ENCODE measurements at regions not wholly inside any gene's neighbourhood (a gene's known extent, or its start where the extent isn't known, plus 50 kb on each side); places are given as distances from the start of the nearest gene placed in this dataset.

DNA sequence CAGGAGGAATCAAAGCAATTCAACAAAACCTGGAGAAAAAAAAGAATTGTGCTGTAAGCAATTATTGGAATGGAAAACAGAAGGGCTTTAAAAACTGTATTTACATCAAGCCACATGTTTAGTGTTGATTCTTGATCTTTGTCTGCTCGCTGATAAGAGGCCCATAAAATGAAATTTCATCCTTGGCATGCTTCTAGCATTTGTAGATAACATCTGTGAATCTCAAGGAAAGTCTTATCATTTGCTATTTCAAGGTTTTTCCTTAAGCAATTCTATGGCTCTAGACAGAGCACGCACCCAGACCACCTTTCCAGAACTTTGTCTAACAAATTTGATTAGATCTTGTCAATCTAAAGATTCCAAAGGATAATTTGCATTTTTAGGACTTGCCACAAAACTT lies 181.0 kb upstream of the FGGY start:
- H3K4me1 ChIP-seq (ENCODE audit: insufficient read depth, low read length), result peaks cover 26% of the 10 kb centered on the region
- H3K9ac ChIP-seq (ENCODE audit: low read depth, low read length), result no peak overlapping the region
- H3K36me3 ChIP-seq (ENCODE audit: insufficient read depth, low read length), result no peaks in the 10 kb centered on the region
- H3K9me3 ChIP-seq (ENCODE audit: control insufficient read depth, insufficient read depth, low read length), result no peaks in the 10 kb centered on the region

DNA sequence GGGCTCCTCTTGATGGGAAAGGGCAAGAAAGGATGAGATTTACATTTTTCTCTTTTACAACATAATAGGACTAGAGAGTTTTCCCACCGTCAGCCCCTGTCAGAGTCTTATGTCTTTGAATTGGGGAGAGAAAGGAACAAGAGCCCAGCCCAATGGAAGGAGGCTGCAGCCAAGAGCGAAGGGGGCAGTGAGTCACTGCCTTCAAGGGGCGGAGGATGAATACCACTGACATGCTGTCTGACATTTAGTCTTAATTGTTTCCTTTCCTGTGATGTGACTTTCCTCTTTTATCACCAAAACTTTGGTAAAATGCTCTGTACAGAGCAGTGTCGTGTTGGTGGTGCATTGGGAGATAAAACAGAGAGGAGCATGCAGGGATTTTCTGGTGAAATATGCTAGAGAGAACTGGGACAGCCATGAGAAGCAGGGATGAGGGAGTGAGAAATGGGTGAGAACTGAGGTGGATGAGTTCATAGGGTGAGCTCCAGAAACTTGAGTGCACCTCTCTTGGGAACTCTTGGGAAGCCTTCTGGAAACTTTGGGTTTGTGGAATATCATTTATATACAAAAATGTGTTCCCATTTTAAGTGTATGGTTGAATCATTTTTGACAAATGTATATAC lies 179.9 kb upstream of the FGGY start:
- Histone ChIP-seq H3K9me3 (ENCODE audit: control insufficient read depth, insufficient read depth, low read length) (no peaks in the 10 kb centered on the region), H3K36me3 (ENCODE audit: insufficient read depth, low read length) (no peaks in the 10 kb centered on the region), H3K9ac (ENCODE audit: low read depth, low read length) (no peak overlapping the region), H3K4me1 (ENCODE audit: insufficient read depth, low read length) (peaks cover 26% of the 10 kb centered on the region)

DNA sequence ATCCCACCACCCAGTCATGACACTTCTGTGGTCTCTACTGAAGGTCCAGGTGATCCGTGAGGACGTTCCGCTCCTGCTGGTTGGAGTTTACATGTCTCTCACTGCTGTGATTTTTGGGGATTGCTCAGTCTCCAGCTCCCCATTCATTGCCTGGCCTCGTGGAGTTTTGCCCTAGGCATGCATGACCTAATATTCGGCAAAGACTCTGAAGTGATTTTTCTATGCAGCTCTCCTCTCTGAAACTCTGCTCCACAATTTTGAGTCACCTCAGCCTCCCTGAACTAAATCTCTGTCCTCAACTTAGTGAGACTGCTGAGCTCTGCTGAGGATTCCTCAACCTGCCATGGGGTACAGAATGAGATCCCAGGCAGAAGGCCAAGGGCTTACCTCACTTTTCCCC lies 174.4 kb upstream of the FGGY start:
- Histone ChIP-seq H3K4me1 (ENCODE audit: insufficient read depth, low read length) (peaks cover 4% of the 10 kb centered on the region), H3K9ac (ENCODE audit: low read depth, low read length) (no peak overlapping the region), H3K36me3 (ENCODE audit: insufficient read depth, low read length) (no peaks in the 10 kb centered on the region), H3K9me3 (ENCODE audit: control insufficient read depth, insufficient read depth, low read length) (no peaks in the 10 kb centered on the region)

DNA sequence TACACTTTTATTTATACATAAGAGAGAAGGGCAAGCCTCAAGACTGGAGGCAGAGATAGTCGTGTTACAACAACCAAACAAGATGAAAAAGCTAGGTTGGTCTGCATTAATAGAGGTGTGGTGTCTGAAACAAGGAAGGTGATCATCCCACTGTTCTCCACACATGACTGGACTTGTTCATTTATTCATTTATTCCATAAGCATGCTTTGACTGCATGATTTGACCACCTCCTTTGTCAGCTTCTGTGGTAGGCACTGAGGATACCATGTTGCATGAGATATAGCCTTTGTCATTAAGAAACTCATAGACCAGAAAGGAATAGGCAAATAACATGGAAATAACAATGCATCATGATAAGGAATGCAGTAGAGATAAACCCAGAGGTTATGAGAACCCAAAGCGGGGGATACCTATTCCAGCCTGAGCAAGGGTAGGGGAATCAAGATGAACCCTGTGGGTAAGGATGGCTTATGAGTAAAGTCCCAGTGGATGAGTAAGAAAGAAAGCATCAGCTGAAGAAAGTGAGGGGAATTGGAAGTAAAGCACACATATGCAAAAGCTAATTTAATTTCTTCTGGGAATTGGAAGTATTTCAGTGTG lies 173.7 kb upstream of the FGGY start:
- Histone ChIP-seq H3K36me3 (ENCODE audit: insufficient read depth, low read length) (no peaks in the 10 kb centered on the region), H3K9ac (ENCODE audit: low read depth, low read length) (no peak overlapping the region), H3K4me1 (ENCODE audit: insufficient read depth, low read length) (peaks cover 9% of the 10 kb centered on the region), H3K9me3 (ENCODE audit: control insufficient read depth, insufficient read depth, low read length) (no peaks in the 10 kb centered on the region)

DNA sequence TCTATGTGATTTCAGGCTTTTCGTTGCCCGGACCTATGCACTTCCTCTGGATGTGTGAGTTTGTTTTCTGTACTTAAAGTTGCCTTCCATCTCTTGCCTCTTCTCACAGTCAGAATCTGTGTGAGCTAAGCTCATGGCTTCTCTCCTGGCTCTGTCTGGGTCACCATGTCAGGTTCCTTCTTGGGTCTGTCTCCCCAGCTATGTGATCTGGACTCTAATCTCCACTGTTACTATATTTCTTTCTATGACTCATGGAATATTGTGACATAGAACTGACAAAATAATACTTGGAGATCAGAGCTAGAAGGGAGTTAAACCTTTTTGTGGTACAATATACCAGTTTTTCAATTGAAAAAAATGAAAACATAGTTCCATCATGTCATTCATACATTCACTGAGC lies 172.7 kb upstream of the FGGY start:
- no peaks in the 10 kb centered on the region for H3K9me3 ChIP-seq (ENCODE audit: control insufficient read depth, insufficient read depth, low read length)
- H3K4me1 ChIP-seq (ENCODE audit: insufficient read depth, low read length), result peaks cover 18% of the 10 kb centered on the region
- H3K36me3 ChIP-seq (ENCODE audit: insufficient read depth, low read length), result no peaks in the 10 kb centered on the region
- H3K9ac ChIP-seq (ENCODE audit: low read depth, low read length), result no peak overlapping the region

DNA sequence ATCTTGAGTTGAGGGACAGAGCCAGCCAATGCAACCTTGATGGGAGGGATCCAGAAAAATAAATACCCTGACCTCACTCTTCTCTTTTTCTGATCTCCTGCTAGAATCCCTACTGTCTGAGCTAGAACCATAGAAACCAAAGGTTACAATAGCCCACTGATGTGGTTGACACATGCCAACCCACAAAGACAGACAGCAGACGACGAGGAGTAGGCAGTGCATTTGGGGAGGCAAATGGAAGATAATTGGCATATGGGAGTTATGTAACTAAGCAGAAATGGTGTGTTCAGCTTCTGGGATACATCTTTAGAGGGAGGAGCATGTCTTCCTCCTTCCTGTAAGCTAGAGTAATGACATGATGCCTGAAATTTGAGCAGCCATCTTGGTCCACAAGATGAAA lies 171.7 kb upstream of the FGGY start:
- H3K9me3 ChIP-seq (ENCODE audit: control insufficient read depth, insufficient read depth, low read length), result peaks cover 3% of the 10 kb centered on the region; the same call in 1 of the 2 replicates
- no peak overlapping the region for H3K9ac ChIP-seq (ENCODE audit: low read depth, low read length)
- no peaks in the 10 kb centered on the region for H3K36me3 ChIP-seq (ENCODE audit: insufficient read depth, low read length)
- H3K4me1 ChIP-seq (ENCODE audit: insufficient read depth, low read length), result peaks cover 22% of the 10 kb centered on the region

DNA sequence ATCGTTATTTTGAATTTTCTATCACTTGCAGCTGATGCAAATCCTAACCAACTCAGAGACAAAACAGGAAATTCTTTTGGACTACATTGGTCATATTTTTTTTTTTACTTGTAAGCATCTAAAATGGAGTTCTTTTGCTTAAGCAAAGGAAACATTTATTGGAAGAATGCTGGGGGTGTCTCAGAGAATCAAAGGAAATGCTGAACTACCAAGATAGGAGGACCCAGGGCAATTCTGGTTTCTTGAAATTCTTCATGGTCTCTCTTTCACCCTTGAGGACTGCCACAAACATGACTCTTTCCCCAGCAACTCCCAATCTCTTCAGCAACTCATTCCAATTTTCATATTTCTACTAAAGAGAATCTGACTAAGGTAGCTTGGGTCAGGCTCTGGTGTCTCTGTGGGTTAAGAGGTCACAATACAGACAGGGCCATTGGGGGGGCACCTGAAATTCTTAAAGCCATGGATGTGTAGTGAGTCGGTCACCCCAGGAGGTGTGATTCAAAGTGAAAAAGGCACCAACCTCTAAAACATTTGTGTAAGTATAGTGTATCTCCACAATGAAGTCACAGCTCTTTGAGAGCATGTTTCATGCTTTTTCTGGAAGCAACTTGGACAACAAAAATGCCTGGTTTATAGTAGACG lies 171.1 kb upstream of the FGGY start:
- H3K9me3 ChIP-seq (ENCODE audit: control insufficient read depth, insufficient read depth, low read length), result peaks cover 3% of the 10 kb centered on the region; the same call in 1 of the 2 replicates
- no peaks in the 10 kb centered on the region for H3K36me3 ChIP-seq (ENCODE audit: insufficient read depth, low read length)
- no peak overlapping the region for H3K9ac ChIP-seq (ENCODE audit: low read depth, low read length)
- peaks cover 22% of the 10 kb centered on the region for H3K4me1 ChIP-seq (ENCODE audit: insufficient read depth, low read length)

DNA sequence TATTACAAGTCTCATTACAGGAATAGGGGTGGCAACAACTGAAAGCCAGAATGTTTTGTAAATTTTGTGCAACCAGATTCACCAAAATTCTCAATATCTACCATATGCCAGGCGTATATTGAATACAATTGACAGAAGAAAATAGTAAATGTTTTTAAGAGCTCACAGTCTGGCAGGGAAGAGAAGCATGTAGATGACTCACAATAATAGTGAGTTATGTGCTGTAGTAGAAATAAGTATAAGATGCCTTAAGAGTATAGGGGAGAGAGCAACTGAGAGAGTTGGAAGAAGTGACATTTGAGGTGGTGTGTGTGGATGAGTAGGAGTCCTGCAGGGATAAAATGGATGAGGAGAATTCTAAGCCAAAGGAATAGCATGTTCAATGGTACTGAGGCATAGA lies 170.5 kb upstream of the FGGY start:
- Histone ChIP-seq H3K9me3 (ENCODE audit: control insufficient read depth, insufficient read depth, low read length) (peaks cover 3% of the 10 kb centered on the region; the same call in 1 of the 2 replicates), H3K36me3 (ENCODE audit: insufficient read depth, low read length) (no peaks in the 10 kb centered on the region), H3K9ac (ENCODE audit: low read depth, low read length) (no peak overlapping the region), H3K4me1 (ENCODE audit: insufficient read depth, low read length) (peaks cover 22% of the 10 kb centered on the region)

DNA sequence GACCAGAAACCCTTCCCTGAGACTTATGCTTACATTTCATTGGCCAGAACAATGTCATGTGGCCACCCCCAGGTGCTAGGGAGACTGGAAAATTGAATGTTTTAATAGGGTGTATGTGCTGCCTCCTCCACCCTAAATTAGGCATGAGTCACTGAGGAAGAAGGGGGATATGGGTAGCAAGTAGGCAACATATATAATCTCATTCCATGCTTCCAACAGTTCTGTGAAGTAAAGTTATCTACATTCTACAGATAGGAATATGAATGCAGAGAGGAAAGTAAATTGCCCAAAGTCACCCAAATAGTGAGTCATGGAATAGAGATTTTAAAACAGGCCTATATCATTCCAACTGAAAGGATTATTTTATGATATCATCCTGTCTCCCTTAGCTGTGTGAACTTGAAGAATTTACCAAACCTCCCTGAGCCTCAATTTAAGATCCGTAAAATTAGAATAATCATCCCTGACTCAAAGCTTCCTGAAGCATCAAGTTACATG lies 168.6 kb upstream of the FGGY start:
- no peak overlapping the region for H3K9ac ChIP-seq (ENCODE audit: low read depth, low read length)
- H3K4me1 ChIP-seq (ENCODE audit: insufficient read depth, low read length), result peaks cover 28% of the 10 kb centered on the region
- peaks cover 3% of the 10 kb centered on the region; the same call in 1 of the 2 replicates for H3K9me3 ChIP-seq (ENCODE audit: control insufficient read depth, insufficient read depth, low read length)
- no peaks in the 10 kb centered on the region for H3K36me3 ChIP-seq (ENCODE audit: insufficient read depth, low read length)

DNA sequence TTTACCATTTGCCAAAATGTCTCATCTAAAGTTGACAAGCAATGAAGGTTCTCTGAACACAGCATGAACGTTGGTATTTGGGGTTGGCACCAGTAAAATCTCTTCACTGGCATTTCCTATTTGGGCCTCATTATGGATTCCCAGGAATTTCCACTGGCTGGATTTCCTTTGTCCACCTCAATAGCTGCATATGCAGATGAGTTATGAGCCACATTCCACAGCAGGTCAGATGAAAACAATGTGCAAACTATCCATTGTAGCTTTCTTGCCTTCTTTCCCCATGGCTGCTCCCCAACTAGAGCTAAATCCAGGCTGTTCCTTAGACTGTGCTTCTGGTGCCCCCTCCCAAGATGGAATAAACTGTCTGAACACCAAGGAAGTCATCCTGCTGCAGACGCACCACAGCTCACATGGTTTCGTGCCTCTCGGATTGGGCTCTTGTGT lies 168.1 kb upstream of the FGGY start:
- no peaks in the 10 kb centered on the region for H3K36me3 ChIP-seq (ENCODE audit: insufficient read depth, low read length)
- no peak overlapping the region for H3K9ac ChIP-seq (ENCODE audit: low read depth, low read length)
- peaks cover 28% of the 10 kb centered on the region for H3K4me1 ChIP-seq (ENCODE audit: insufficient read depth, low read length)
- peaks cover 3% of the 10 kb centered on the region; the same call in 1 of the 2 replicates for H3K9me3 ChIP-seq (ENCODE audit: control insufficient read depth, insufficient read depth, low read length)

DNA sequence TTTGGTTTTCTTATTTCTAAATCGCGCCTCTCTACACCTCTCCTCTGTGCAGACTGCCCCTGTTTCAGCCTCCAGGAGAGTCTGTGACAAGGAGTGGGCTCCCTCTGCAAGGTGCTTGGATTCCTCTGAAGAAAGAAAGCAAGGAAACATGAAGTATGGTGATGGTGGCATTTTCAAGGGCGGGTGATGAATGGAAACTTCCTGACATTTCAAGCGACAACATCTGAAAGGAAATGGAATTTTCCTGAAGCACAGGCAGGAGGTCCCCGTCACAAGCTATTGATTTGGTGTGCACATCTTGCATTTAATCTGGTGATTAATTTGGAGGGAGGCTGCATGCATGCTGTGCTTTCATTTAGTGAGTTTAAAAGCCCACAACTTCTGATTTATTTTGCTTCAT lies 164.6 kb upstream of the FGGY start:
- peaks cover 3% of the 10 kb centered on the region; the same call in 1 of the 2 replicates for H3K9me3 ChIP-seq (ENCODE audit: control insufficient read depth, insufficient read depth, low read length)
- no peaks in the 10 kb centered on the region for H3K36me3 ChIP-seq (ENCODE audit: insufficient read depth, low read length)
- H3K4me1 ChIP-seq (ENCODE audit: insufficient read depth, low read length), result peaks cover 28% of the 10 kb centered on the region
- no peak overlapping the region for H3K9ac ChIP-seq (ENCODE audit: low read depth, low read length)

DNA sequence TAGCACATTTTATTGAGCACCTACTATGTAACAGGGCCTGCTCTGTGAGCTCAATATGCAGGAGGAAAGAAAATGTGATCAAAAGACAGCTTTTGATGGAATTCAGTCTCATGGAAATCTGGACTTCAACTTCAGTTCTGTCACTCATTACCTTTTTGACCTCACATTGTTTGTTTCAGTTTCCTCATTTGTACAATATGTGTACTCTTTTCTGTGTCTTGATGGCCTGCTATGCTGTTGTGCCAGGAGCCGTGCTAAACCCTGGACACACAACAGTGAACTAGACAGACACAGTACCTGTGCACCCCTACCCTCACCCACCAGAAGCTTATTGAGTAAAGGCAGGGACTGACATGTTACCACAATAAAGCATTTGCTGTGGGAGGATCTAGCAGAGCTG lies 162.9 kb upstream of the FGGY start:
- peaks cover 13% of the 10 kb centered on the region; the same call in 1 of the 2 replicates for H3K4me1 ChIP-seq (ENCODE audit: insufficient read depth, low read length)
- no peaks in the 10 kb centered on the region for H3K36me3 ChIP-seq (ENCODE audit: insufficient read depth, low read length)
- no peak overlapping the region for H3K9ac ChIP-seq (ENCODE audit: low read depth, low read length)

DNA sequence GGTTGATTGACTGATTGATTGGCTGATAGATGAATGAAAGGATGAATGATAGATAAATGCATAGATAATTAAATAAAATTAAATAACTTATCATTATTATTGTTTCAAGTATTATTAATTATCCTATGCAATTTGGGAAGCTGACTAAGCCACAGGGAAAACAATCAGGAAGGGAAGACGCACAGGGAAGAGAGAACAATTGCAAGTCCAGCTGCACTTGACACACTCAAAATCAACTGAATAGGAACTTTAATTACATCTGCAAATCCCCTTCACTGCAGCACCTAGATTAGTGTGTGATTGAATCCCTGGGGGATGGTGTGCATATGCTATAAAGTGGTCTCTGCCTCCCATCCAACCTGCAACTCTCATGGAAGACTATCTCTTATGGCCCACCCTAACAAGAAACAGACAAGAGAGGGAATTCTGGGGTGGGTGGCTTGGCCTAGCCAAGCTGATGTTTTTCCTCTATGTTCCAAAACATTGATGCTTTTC lies 161.1 kb upstream of the FGGY start:
- Histone ChIP-seq H3K9ac (ENCODE audit: low read depth, low read length) (no peak overlapping the region), H3K36me3 (ENCODE audit: insufficient read depth, low read length) (no peaks in the 10 kb centered on the region), H3K4me1 (ENCODE audit: insufficient read depth, low read length) (peaks cover 12% of the 10 kb centered on the region), H3K9me3 (ENCODE audit: control insufficient read depth, insufficient read depth, low read length) (no peaks in the 10 kb centered on the region)

More for the DNA sequence above, 162.9 kb upstream of the FGGY start:
- H3K9me3 ChIP-seq (ENCODE audit: control insufficient read depth, insufficient read depth, low read length), result peaks cover 3% of the 10 kb centered on the region; the same call in 1 of the 2 replicates

DNA sequence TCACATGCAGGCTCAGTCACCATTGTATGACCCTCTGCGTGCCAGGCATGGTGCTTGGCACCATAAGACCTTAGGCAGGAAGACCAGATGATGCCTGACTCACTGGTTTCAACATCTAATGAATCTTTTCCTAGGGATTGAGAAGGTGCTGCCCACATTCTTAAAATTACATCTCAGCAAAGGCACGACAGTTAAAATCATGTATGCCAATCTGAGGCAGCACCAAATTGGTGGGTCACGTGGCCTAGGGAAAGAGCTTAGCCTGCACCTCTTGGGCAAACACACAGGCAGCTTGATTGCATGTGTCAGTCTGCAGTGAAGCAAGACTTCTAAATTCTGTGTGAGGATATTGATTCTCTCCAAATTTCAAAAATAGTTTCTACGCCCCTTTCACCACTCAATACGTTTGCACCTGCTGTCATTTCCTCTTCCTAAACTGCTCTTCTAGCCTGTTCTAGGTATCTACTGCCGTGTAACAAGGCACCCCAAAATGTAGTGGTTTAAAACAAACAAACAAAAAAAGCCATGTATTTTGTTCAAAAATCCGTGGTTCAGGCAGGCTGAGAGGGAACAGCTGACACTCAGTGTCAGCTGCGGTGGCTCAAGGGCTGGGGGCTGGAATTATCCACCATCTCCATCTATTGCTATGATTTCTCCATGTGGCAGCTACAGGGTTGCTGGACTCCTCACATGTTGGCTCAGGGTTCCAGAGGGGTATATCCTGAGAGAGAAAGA lies 160.2 kb upstream of the FGGY start:
- Histone ChIP-seq H3K9me3 (ENCODE audit: control insufficient read depth, insufficient read depth, low read length) (no peaks in the 10 kb centered on the region), H3K36me3 (ENCODE audit: insufficient read depth, low read length) (no peaks in the 10 kb centered on the region), H3K9ac (ENCODE audit: low read depth, low read length) (no peak overlapping the region), H3K4me1 (ENCODE audit: insufficient read depth, low read length) (peaks cover 12% of the 10 kb centered on the region)

Data from ES-I3 (cell line).